ENCODE measurements at regions not wholly inside any gene's neighbourhood (a gene's known extent, or its start where the extent isn't known, plus 50 kb on each side); places are given as distances from the start of the nearest gene placed in this dataset.
"Not testable (repeated sequence)": the region's sequence is repeated elsewhere in the genome, so short reads cannot be mapped to it uniquely, and the experiment has no call there.

- DNase-seq (ENCODE audit: low read depth): no peak
Observed at GRCh38 chr11:12585861-12586260, 88.4 kb upstream of the TEAD1 start.

DNA sequence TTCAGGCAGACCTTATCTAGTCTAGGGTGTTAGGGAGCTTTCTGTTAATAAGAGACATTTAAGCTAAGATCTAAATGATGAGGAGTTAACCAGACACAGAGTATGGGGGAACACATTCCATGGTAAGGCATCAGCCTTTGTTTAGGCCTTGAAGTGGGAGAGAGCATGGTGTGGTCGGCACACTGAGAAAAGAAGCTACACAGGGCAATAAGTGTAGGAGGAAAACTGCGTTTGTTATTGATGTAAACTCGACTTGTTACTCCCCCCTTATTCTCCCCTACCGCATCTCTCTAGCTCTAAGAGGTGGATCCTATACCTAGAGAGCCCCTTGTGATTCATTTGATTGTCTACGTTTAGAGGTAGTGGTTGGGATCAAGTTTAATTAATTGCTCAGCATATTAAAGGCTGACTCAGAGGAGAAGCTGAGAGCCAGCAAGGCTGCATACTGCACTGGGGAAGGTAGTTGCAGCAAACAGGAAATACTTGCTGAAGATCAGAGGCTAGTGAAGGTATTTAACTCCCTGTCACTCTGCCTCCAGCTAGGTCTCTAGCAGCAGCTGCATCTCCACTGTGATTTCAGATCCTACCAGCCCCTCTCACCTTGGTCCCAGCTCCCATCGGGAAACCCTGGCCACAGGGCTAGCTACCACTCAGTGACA, 86.8 kb upstream of the TEAD1 start:
- DNase-seq (ENCODE audit: low read depth): no peak

DNA sequence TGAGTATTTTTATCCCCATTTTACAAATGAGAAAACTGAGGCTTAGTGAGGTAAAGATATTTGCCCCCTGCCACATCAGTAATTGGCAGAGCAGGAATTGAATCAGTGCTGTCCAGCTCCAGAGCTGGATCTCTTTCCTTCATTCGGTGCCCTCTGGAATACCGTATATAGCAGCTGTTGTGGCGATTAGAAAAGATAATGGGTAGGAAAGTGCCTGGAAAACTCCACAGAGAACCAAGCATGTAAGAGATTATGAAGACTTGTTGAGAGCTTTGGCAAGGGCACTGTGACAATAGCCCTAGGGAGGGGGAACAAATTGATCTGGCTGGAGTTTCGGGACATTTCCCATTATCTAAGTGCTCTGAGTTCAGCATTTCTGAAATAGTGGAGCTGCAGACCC, 82.5 kb upstream of the TEAD1 start:
- no peak for DNase-seq (ENCODE audit: low read depth)

DNA sequence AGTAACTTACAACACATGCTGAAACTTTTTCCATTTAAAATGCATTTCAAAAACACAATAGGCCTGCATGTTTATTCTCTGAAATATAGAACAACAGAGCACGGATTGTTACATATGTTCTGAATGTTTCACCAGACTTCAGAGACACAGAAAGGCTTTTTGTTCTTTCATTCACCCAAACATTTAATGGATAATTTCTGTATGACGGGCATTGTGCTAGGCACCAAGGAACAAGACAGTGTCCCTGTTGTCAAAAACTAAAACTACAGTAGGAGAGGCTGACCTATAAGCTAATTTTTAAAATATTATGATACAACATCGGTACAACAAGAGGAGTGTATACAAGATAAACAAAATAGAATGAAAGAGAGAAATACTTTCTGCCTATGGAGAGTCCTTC, 81.9 kb upstream of the TEAD1 start:
- DNase-seq (ENCODE audit: low read depth): no peak

DNA sequence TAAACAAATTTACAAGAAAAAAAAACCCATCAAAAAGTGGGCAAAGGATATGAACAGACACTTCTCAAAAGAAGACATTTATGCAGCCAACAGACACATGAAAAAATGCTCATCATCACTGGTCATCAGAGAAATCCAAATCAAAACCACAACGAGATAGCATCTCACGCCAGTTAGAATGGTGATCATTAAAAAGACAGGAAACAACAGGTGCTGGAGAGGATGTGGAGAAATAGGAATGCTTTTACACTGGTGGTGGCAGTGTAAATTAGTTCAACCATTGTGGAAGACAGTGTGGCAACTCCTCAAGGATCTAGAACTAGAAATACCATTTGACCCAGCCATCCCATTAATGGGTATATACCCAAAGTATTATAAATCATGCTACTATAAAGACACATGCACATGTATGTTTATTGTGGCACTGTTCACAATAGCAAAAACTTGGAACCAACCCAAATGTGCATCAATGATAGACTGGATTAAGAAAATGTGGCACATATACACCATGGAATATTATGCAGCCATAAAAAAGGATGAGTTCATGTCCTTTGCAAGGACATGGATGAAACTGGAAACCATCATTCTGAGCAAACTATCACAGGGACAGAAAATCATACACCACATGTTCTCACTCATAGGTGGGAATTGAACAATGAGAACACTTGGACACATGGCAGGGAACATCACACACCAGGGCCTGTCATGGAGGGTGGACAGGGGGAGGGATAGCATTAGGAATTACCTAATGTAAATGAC, 79.0 kb upstream of the TEAD1 start:
- not testable (repeated sequence) for DNase-seq (ENCODE audit: low read depth)

DNA sequence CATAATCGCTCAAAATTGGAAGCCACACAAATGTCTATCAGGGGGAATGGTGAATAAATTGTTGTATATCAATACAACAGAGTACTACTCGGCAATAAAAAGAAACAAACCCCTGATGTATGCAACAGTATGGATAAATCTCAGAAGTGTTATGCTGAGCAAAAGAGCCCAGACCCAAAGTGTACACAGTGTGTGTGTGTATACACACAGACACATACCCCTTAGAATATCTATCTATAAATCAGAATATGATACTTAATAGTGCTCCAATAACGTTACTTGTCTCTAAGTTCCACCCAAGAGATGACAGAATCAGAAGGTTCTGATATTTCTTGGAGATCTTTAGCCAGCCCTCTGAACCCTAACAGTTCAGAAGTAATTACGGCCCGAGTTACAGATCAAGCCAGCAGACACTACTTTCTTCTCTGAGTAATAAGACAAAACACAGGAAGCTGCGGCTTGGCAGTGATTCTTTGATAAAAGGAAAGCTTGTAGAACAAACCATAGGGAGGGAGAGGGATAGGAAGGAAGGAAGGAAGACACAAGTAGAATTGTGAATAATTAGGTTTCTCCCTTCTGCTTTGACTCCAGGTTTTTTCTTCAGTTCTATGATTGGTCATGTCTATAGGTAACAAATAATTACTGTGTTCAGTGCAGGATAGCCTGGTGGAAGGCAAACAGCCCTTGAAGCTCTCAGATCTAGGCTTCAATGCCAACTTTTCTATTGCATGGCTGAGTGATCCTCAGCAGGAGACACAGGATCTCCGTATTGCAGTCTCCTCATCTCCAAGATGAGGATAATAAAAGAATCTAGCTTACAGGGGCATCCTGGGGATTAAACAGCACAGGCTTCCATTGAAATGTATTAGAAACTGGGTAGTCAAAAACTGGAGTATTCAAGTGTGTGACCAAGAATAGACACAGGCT, 75.6 kb upstream of the TEAD1 start:
- no peak for DNase-seq (ENCODE audit: low read depth)

DNA sequence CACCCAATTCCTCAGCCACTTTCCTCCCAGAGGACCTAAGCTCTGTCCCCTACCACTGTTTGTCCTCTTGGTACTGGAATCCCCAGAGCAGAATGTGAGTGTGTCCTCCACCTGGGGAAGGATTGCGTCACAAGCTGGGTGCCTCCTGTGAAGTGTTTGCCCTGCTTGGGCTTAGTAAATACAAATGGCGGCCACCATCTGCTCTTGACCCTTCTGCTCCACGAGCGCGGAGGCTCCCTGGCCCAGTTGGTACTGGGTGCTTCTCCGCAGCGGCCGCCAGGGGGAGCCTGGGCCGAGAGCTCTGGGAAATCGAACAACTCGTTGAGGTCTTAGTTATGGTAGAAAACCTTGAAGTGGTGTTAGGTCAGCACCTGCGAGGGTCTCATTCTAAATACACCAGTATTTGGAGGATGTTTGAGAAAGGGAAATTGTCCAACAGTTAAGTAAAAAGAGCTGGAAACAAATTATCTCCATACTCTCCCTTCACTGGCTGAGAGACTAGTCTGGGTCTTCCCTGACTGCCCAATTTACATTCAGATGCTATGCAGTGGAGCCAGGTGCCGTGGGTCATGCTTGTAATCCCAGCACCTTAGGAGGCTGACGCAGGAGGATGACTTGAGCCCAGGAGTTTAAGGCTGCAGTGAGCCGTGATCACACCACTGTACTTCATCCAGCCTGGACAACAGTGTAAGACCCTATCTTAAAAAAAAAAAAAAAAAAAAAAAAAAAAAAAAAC, 74.6 kb upstream of the TEAD1 start:
- peak; percentile 12 for DNase-seq (ENCODE audit: low read depth)

- DNase-seq (ENCODE audit: low read depth): no peak
Observed at GRCh38 chr11:12600829-12601228, 73.4 kb upstream of the TEAD1 start.

DNA sequence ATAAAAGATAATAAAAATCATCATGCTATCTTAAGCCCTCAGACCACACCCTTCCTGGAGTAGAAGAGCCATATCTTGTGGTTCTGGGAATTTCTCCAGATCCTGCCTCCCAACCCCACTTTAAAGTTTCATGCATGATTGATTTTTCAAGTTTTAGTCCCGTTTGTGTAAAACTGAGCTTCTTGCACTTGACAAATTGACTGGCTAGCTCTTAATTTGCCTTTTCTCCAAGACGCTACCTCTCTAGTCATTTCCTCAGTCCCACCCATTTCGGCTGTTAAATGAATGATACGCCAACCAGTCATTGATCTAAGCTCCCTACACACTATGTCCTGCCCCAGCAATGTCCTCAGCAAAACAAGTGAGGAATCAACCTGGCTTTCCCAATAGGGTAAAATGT, 71.8 kb upstream of the TEAD1 start:
- no peak for DNase-seq (ENCODE audit: low read depth)

DNA sequence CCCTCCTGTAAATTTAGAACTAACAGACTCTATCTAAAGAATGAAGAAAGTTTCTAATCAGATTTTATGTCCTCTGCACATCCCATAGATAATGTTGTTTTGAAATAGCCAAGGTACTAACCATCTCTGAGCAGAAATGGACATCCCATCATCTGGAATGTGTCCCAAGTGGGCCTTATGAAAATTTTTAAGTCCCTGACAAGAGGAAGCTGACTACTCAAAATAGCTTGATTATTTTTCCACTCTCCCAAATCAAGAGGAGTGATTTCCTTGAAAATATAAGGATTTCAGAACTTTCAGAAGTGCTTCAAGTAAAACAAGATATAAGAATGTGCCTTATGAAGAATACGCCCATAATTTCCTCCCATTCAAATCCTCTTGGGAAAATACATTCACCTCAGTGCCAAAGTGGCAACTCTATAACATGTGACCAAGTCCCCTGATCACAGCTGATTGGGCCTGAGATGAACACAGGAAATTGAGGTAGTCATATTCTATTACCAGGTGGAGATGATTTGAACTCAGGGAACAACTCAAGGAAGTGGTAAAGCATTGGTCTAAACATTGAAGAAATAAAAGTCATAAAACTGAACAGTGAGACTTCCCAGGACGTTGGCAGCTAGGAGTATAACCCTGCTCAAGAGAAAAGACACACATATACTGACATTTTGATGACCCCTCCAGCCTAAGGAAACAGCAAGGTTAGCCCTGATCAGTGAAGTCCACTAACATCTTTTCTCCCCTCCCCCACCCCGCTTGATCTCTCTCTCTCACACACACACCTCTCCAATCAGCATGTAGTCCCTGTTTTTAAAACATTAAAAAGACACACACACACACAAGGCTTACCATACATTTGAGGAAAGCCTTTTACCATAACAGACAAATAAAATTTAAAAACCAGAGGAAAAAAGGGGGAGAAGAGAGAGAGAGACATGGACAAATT, 70.8 kb upstream of the TEAD1 start:
- no peak for DNase-seq (ENCODE audit: low read depth)

DNA sequence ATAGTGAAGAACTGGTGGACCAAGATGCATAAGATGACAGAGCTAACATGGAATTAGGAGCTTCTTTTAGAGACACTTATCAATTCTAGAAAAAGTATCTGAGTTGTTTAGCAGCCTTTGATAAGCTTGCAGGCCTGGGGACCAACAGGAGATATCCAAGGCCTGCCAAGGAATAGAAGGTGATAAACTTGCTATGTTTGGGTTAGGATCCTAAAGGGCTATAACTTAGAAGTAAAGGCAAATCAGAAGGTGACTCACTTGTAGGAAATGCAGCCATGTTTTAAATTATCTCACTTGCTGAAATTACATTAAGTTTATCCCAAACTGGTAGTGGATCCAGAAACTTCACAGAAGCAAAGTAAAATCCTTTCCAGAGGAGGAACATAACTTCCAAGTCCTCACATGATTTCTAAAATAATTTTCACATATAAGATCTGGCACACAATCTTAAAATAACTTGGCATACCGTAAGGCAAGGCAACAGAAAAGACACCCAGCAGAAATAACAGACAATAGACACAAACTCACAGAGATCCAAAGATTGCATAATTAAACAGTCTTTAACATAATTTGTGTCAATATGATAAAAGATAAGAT, 69.6 kb upstream of the TEAD1 start:
- no peak for DNase-seq (ENCODE audit: low read depth)

GRCh38 chr11:12606597-12606996, 67.6 kb upstream of the TEAD1 start:
- no peak for DNase-seq (ENCODE audit: low read depth)

DNA sequence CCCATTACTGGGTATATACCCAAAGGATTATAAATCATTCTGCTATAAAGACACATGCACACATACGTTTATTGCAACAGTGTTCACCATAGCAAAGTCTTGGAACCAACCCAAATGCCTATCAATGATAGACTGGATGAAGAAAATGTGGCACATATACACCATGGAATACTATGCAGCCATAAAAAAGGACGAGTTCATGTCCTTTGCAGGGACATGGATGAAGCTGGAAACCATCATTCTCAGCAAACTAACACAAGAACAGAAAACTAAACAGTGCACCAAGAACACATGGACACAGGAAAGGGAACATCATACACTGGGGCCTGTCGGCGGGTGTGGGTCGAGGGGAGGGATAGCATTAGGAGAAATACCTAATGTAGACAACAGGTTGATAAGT, 65.5 kb upstream of the TEAD1 start:
- DNase-seq (ENCODE audit: low read depth): not testable (repeated sequence)

DNA sequence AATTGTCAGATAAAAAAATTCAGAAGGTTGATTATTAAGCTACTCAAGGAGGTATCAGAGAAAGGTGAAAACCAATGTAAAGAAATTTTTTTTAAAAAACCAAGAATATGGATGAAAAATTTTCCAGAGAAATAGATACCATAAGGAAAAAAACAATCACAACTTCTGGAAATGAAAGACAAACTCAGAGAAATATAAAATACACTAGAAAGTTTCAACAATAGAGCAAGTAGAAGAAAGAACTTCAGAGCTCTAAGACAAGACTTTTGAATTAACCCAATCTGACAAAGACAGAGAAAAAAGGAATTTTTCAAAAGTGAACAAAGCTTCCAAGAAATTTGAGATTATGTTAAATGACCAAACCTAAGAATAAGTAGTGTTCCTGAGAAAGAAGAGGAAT, 62.9 kb upstream of the TEAD1 start:
- no peak for DNase-seq (ENCODE audit: low read depth)

DNA sequence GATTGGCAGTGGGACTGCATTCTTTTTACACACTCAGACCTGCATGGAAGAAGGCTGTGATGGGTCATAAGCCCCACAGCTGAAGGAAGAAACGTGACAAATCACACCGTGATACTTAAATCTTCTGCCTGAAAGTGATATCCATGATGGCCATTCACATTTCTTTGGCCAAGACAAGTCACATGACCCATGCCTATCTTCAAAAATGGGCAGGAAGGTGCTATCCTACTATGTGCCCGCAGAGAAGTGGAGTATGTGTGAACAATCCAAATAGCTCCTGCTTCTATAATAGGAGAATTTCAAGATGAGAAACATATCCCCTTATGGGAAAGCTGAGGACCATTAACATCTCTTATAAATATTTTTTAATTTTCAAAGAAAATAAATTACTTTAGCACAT, 56.6 kb upstream of the TEAD1 start:
- no peak for DNase-seq (ENCODE audit: low read depth)

- no peak for DNase-seq (ENCODE audit: low read depth)
Observed at GRCh38 chr11:12618743-12619540, 55.3 kb upstream of the TEAD1 start.

- no peak for DNase-seq (ENCODE audit: low read depth)
Observed at GRCh38 chr11:12623869-12624268, 50.4 kb upstream of the TEAD1 start.

Data from stimulated activated CD8-positive, alpha-beta memory T cell treated with anti-CD3 and anti-CD28 coated beads, Interleukin-7, amount 100 ng/mL, for 24 hours (primary cell).